ENCODE measurements at regions not wholly inside any gene's neighbourhood (a gene's known extent, or its start where the extent isn't known, plus 50 kb on each side); places are given as distances from the start of the nearest gene placed in this dataset.
A peak's percentile ranks its signal among the peaks of the same experiment; 100 is the strongest.
"Not testable (repeated sequence)": the region's sequence is repeated elsewhere in the genome, so short reads cannot be mapped to it uniquely, and the experiment has no call there.

DNA sequence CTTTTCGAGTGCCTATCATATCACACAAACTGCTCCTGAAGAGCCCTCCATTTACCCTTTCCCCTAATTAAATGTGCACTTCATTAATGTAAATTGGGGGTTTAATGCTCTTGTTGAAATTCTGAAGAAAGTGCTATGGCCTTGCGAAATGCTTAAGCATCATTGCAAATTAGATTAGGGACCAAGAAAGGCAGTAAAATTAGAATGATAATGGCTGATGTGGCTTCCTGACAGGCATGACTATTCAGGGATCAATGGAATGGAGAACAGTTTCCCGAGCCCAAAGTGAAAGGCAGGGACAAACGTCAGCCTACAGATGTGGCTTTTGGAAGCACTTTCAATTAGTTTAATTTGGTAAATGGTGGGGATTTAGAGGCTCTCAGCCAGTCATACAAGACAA, 120.1 kb downstream of the NKX6-1 start:
- DNase-seq: peak; percentile 6 to 43

DNA sequence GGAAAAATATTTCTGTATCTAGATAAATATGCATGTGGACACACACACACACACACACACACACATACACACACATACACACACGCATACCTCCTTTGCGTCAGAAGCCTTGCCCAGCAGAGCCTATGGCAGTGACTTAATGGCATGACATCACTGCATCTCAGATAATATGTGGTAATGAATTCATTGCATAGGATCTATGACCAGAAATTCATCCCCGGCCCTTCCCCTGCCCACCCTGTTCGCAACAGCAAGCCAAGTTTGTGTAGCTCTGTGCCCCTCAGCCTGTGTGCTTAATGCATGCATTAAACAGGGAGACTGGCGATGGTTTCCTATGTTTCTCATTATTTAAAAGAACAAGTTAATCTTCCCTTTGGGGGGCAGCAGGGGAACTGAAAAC, 120.7 kb downstream of the NKX6-1 start:
- no peak for DNase-seq

DNA sequence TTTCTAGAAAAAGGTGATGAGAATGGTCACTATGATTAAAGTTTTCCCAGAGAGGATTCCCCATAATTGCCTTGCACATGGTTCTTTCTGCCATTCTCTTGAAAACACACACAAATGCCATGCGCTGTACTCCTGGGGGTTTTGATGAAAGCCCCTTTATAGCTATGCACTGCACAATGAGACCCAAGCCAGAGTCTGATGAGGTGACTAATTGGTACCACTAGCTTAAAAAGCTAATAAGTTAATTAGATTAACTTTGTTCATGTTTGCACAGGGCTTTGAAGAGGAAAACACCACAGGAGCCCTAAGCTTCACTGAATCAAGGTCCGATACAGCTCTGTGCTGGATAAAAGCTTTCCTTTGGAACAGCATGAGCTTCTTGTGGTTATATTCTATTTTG, 132.2 kb downstream of the NKX6-1 start:
- no peak for DNase-seq

DNA sequence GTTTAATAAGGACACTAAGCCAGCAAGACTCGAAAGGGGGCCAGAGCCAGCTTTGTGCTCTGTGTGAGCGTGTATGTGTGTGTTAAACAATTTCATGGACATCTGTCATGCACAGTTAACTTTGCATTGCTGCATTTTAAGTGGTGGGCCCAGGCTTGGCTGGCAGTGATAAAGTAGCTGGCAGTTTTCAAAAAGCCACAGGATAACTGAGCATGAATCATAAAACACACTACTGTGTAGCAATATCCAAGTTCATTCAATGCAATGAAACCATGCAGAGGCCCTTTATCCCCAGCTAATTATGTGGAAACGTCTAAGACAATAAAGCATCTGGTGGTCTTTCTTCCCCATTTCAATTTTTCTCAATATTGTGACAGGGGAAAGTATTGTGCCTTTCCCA, 132.9 kb downstream of the NKX6-1 start:
- DNase-seq: no peak

DNA sequence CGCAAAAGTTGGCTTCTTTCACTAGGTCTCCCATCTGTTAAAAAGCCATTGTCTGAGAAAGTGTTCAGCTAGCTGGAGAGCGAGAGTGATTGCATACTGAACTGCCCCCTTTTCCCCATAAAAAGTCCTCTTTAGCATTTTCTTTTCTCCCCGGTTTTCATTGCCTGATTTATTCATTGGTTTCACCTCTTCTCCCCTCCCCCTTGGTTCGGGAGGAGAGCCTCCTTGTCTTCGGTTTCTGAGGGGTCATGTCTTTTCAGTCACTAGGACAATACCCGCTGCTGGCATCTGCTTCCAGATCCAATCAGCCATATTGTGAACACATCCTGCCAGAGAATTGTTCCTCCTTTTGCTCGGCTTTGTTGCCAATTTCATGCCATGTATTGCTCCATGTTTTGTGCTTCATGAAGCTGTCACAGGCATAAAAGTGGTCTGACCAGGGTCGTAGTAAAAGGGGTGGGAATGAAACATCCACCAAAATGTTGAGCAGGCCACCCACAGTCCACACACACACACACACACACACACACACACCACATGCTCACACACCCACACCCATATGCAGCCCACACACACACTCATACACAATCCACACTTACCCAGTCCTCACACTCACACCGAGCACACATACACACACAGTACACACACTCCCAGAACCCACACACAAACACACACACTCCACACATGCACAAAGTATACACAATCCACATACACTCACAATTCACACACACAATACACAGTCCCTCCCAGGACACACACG, 136.0 kb downstream of the NKX6-1 start:
- DNase-seq: no peak

DNA sequence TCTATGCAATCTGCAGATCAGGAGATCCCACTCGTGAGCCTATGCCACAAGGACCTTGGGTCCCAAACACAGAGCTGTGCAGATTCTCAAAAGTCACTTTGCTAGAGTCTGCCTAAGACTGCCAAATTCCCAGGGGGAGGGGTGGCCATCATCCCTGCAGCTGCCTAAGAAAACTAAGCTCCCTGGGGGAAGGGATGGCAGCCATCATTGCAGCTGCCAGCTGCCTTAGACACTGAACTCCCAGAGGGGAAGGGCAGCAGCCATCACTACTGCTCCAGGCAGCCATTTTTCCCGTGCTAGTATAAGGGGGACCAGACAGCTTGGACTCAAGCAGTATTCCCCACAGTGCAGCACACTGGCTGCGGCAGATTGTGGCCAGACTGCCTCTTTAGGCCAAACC, 156.9 kb downstream of the NKX6-1 start:
- DNase-seq: peak in 1 of 2 experiments; percentile 5

DNA sequence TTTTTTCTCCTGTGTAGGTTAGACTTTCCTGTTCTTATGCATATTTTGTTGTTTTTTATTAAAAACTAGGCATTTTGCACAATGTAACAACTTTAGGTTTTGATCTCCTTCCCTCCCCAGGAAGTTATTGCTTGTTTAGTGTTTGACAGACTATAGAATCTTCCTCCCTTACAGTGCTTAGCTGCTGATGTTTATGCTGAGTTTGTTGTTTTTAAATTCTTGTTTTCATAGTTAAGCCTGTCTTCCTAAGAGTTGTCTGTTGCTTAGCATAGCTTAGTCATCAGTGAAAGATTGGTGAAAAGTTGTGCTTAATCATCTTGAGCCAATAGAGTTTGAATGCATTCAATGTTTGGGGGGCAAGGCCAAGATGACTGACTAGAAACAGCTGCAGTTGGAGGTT, 157.5 kb downstream of the NKX6-1 start:
- DNase-seq: no peak

DNA sequence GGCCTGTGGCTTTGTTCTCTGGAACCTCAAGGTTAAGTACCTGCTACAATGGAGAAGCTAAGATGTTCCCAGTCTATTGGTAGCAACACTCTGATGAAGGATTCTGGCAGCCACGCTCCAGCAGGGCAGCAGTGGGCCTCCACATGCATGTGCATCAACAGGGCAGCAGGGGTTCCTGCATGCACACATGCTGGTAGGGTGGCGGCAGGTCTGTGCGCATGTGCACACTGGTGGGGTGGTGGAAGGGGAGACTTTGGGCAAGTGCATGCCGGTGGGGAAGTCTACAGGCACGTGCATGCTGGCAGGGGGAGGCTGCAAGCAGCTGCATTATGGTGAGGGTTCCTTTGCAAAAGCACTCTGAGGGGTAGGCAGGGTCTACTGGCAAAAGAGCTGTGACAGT, 160.7 kb downstream of the NKX6-1 start:
- DNase-seq: no peak

DNA sequence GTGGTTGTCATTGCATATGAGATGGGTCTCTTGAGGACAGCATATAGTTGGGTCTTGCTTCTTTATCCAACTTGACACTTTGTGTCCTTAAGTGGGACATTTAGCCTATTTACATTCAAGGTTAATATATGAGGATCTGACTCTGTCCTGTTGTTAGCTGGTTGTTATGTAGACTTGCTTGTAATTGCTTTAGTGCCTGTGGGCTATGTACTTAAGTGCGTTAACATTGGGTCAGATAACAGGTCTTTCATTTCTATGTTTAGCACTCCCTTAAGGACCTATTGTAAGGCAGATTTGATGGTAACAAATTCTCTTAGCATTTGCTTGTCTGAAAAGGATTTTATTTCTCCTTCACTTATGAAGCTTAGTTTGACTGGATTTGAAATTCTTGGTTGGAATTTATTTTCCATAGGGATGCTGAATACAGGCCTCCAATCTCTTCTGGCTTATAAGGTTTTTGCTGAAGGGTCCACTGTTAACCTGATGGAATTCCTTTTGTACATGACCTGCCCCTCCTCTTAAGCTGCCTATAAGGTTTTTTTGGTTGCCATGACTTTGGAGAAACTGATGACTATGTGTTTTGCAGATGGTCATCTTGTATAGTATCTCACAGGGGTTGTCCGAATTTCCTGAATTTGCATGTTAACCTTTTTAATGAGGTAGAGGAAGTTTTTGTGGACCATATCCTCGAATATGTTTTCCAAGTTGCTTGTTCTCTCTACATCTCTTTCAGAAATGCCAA, 162.0 kb downstream of the NKX6-1 start:
- no peak for DNase-seq

DNA sequence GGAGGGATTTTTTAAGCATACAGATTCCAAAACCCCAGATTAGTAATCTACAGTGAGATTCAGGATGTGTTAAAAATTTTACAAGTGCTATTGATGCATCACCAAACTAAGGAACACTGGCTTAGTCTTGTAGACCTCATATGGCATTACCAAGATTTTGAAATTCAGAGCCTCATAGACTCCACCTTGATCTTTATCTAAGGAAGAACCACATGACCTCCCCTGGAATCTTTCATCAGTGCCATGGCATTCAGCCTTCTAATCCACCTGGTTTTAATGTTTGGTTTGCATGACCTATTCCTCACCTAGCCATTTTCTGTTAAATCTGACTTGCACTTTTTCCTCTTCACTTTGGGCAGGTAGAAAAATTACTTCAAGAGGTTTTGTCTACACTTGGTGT, 171.6 kb downstream of the NKX6-1 start:
- no peak for DNase-seq

DNA sequence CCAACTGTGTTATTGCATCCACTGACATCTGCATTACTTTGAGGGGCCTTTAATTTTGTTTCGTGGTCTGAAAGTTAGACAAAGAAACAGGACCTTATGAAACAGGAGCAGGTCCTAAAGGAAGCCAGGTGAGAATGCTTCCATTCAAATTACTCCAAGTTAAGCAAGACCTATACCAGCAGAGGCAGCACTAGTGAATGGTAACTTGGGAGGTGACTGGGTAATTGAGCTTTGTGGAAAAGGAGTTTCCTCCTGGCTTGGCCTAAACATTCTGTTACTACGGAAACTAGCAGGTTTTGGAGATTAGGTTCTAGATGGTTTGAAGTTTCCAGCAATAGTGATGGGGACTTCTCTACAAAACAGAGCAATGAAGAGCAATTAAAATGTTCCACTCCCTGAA, 173.5 kb downstream of the NKX6-1 start:
- no peak for DNase-seq

DNA sequence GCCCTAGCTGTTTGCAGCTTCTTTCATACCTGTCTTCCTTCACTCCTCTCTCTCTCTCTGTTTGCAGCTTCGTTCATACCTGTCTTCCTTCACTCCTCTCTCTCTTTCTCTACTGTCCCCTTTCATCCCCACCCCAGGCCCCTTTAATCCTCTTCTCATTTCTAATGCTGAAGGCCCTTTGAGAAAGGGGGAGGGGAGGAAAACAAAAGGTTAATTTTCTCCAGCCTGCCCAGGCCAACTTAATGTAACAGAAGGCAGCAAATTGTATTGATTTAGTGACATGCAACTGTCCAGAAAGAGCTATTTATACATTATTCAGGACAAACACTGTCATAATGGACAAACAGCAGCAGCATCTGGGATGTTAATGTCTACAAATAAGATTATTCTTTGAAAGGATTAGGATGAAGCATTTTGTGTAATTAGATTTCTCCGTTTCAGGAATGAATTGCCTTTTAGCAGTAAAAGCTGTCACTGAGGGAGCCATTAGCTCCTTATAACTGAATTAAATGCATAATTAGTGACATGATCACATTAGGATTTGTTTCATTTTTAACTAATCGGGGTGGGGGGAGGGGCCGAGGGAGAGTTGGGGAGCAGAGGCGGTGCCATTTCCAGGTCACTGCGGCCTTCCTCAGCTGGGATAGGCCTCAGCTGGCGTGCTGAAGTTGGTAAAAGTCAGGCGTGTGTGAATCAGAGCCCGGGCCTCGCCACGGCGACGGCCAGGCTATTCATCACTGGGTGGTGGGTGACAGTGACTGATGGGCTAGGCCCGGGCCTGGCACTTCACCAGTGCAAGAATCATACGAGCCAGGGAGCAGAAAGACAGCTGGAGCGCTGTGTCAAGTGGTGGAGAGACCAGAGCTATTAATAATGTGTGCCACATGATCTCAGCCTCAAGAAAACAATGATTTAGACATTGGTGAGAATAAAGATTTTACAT, 174.5 kb downstream of the NKX6-1 start:
- peak; percentile 71 to 76 for DNase-seq

DNA sequence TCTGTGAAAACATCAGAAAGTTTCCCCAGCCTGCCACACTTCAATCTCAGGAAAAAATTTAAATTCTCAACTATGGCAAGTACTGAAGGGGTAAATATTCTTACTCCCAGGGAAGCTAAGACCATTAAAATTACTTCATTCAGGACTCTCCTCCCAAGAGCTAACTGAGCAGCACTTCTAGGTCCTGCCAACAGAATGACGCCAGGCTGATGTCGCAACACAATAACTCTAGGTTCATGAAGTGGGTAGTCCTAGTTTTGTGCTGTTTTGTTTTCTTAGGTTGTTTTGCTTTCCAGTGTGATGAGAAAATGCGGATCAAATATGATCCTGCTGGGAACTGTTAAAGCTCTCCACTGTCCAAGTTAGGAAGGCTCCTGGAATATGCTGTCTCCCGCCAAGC, 180.0 kb downstream of the NKX6-1 start:
- no peak for DNase-seq

DNA sequence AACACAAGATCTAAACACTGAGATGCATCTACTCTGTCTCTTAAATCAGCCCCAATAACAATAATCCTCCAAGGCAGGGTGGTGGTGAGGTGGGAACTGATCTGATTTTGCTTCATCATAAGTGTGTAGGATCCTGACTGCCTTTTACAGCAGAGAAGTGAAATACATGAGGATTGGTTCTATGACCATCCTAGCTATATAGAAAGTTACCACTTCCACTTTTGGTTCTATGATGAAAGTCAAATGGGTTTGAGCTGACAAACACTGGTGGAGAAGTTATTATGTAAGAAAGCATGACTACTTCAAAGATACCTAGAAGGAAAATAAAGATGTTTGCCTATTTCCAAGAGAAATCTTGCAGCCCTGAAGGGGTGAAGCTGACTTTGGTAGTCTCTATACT, 181.6 kb downstream of the NKX6-1 start:
- DNase-seq: no peak

DNA sequence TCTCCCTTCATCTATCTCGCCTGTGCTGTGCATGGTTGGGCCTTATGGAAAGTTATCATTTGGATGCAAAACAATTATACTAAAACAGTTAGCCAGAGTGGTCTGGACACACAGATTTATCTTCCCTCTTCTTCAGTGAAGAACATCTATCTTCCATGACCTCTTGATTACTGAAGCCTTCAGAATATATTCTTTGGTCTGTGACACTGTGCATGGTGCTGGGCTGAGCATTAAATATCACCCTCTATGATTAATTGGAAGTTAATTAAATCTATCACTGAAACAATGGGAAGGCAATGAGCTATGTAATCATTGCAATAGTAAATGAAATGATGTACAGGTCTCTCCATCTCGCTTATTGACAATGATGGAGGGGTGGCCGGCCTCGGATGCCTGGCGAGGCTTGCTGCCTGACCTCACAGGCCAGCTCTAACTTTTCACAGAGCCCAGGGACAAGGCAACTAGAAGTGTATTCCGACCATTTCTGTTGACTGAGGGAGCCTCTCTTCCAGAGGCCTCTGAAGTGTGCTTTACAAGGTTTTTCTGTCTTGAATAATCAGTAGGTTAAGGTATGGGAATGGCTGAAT, 186.6 kb downstream of the NKX6-1 start:
- DNase-seq: no peak

DNA sequence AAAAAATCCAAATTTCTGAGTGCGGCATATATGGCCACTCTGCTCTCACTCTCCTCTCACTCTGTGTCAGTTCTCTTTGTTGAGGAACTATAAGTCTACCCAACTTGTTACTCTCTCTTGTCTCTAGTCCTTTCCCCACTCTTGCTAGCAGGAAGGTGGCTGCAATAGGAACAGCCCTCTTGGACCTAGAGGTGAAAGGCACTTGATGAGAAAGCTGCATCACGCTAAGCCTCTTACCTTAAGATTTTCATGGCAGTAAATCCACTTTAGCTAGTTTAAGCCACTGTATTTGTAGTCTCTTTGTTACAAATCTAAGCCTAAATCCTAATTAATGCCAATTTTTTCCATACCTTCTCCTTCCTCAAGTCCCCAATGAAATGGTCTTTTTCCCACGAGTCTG, 189.9 kb downstream of the NKX6-1 start:
- DNase-seq: peak in 1 of 2 experiments; percentile 13

DNA sequence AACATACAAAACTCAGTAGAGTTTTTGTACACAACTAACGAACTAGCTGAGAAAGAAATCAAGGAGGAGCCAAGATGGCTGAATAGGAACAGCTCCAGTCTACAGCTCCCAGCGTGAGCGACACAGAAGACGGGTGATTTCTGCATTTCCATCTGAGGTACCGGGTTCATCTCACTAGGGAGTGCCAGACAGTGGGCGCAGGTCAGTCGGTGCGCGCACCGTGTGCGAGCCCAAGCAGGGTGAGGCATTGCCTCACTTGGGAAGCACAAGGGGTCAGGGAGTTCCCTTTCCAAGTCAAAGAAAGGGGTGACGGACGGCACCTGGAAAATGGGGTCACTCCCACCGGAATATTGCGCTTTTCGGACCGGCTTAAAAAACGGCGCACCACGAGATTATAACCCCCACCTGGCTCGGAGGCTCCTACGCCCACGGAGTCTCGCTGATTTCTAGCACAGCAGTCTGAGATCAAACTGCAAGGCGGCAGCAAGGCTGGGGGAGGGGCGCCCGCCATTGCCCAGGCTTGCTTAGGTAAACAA, 200.3 kb downstream of the NKX6-1 start:
- DNase-seq: not testable (repeated sequence)

DNA sequence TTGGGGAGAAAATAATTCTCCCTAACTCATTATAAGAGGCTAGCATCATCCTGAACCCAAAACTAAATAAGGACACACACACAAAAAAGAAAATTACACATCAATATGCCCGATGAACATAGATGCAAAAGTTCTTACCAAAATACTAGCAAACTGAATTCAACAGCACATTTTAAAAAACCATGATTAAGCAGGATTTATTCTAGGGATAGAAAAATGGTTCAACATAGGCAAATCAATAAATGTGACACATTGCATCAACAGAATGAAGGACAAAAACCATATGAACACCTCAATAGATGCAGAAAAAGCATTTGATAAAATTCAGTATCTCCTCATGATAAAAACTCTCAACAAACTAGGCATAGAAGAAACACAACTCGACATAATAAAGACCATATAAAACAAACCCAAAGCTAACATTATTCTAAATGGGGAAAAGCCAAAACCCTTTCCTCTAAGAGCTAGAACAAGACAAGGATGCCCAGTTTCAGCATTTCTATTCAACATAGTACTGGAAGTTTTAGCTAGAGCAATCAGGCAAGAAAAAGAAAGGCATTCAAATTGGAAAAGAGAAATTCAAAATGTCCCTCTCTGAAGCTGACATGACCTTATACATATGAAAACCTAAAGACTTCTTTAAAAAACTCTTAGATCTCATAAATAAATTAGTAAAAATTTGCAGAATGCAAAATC, 200.9 kb downstream of the NKX6-1 start:
- no peak for DNase-seq

DNA sequence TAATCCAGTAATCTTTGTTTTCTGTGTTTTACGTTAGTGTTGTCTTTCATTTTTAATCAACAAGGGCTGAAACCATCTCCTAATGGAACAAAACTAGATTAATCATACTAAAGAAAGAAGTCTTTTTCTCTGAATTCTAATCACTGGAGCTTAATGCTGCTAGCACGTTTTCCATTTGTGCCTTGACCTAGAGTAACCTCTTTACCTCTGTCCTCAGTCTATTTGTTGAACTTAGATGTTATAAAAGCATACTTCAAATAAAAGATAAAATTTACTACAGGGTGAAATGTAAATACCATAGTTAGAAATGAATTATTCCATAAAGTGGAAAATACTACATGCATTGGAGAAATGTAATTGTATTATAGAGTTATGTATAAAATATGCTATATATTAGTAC, 207.1 kb downstream of the NKX6-1 start:
- no peak for DNase-seq

DNA sequence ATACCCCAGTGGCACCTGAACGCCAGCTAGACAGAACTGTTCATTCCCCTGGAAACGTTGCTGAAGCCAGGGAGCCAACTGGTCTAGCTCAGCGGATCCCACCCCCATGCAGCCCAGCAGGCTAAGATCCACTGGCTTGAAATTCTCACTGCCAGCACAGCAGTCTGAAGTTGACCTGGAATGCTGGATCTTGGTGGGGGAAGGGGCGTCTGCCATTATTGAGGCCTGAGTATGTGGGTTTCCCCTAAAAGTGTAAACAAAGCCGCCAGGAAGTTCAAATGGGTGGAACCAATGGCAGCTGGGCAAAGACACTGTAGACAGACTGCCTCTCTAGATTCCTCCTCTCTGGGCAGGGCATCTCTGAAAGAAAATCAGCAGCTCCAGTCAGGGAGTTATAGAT, 213.0 kb downstream of the NKX6-1 start:
- no peak for DNase-seq

DNA sequence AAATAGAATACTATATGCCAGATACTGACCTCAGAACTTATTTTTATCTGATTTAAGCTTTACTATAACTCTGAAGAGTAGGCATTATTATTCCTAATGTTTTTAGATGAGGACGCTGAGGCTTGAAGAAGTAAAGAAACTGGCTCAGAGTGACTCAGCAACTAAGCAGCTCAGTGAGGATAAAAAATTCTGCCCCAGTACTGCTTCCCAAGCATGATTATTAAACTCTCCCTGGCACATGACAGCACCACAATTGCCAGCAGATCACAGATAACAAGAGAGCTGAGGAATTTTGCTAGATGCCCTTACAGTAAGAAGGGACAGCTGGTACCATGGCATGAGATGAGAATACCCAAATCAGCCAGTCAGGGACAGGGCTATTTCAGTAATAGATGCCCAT, 219.4 kb downstream of the NKX6-1 start:
- DNase-seq: no peak

DNA sequence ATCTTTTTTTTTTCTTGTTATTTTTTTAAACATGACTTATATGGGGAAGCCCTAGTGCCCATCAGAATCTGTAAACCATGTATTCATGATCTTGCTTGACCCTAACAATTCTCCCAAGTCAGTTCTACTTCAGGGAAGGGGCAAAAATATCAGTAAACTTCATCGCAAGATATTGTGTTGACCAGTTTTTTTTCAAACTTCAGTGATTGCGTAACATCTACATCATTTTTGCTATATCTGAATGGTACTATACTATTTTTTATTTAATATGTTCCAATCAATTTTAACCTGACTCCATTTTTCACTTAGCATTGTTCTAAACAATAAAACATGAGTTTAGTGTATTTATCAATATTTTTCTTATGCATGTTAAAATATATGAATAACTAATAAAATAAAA, 221.2 kb downstream of the NKX6-1 start:
- no peak for DNase-seq

Measured in NCI-H524 (cell line).